Right lobe of liver (tissue), 6 donors: ENCODE measurements at regions not wholly inside any gene's neighbourhood (a gene's known extent, or its start where the extent isn't known, plus 50 kb on each side); places are given as distances from the start of the nearest gene placed in this dataset.

Experiments
- ATAC-seq, 4 donors: fragments of 200-7000 bp; cut with Tn5 transposase; one replicate each; pipeline ENCODE4 v1.9.1; 2020; ENCODE audit warnings: mild to moderate bottlenecking in 4 of 4, moderate library complexity in 4 of 4
- DNase-seq, 3 donors: peaks; one replicate each; pipeline ENCODE4 v3.0.0-alpha.2; 2020
- H3K27ac ChIP-seq, 3 donors: fragments of 200-600 bp; one replicate each; pipeline ENCODE4 v1.8.0; 2022
- H3K27me3 ChIP-seq, 2 donors: fragments of 200-600 bp; one replicate each; pipeline ENCODE4 v1.8.0; 2022
- H3K36me3 ChIP-seq, 4 donors: fragments of 200-600 bp; sonication (generic) in 1 of 4; one replicate each; pipeline versions ENCODE4 v1.5.1 to v1.8.0; 2017 to 2022; ENCODE audit warnings: control low read depth in 1 of 4
- H3K4me1 ChIP-seq, 4 donors: fragments of 200-600 bp; sonication (generic) in 1 of 4; one replicate each; pipeline versions ENCODE4 v1.5.1 to v1.8.0; 2017 to 2022; ENCODE audit warnings: control low read depth in 1 of 4
- H3K4me3 ChIP-seq, 3 donors: fragments of 200-600 bp; one replicate each; pipeline ENCODE4 v1.8.0; 2022
- H3K9me3 ChIP-seq, 4 donors: fragments of 200-600 bp; sonication (generic) in 1 of 4; one replicate each; pipeline versions ENCODE4 v1.5.1 to v1.8.0; 2017 to 2022; ENCODE audit warnings: control low read depth in 1 of 4
- CTCF ChIP-seq, 4 donors: fragments of 200-600 bp in 3 of 4; fragments of 450-650 bp in 1 of 4; IDR thresholded peaks; one replicate each; pipeline versions ENCODE4 v1.5.1 to v1.8.0; 2016 to 2022; ENCODE audit warnings: antibody characterized with exemption in 4 of 4, mild to moderate bottlenecking in 2 of 4
- POLR2A ChIP-seq: fragments of 450-650 bp; IDR thresholded peaks from one replicate; pipeline ENCODE4 v1.6.1; 2017; ENCODE audit warnings: antibody characterized with exemption, mild to moderate bottlenecking
- WGBS: methylation state at CpG from one replicate; pipeline ENCODE4 v1.1.6; 2018; ENCODE audit warnings: low coverage, low lambda C conversion rate; ENCODE audit not compliant: insufficient coverage; ENCODE audit errors: missing lambda C conversion rate; 5-methylcytosine and 5-hydroxymethylcytosine counted together
- intact Hi-C, 2 donors: fragments of 100-400 bp; cut with DNase I; formaldehyde crosslinking; loops; one replicate each; pipeline versions ENCODE4 v1.11.2 to v1.14.1; 2022
- donor health status: DM: no; HTN: yes; CAD: no.
- donor health status: DM: no; HTN: no; CAD: no.
- donor health status: DM: no; HTN: no; CAD: no.
- donor health status: DM: no; HTN: yes; CAD: no.
- donor health status: DM: no; HTN: yes; CAD: no.

- WGBS = 64% methylated on average over 2 of the region's 2 CpGs
- H3K27me3 ChIP-seq = no peaks in the 10 kb centered on the region
- no peak overlapping the region for H3K27ac ChIP-seq
- no peaks in the 10 kb centered on the region for H3K9me3 ChIP-seq
- no peak overlapping the region for H3K4me3 ChIP-seq
- DNase-seq (no peak), ATAC-seq (no peak)
- no peaks in the 10 kb centered on the region for H3K4me1 ChIP-seq
- intact Hi-C loops = no loop called here
- TF ChIP-seq CTCF (IDR thresholded peaks at IDR 0.05) (no peak), POLR2A (no peak)
- H3K36me3 ChIP-seq = no peaks in the 10 kb centered on the region
These were observed 148.0 kb downstream of the NUDT12 start for GRCh38 chr5:103414604-103415003.

DNA sequence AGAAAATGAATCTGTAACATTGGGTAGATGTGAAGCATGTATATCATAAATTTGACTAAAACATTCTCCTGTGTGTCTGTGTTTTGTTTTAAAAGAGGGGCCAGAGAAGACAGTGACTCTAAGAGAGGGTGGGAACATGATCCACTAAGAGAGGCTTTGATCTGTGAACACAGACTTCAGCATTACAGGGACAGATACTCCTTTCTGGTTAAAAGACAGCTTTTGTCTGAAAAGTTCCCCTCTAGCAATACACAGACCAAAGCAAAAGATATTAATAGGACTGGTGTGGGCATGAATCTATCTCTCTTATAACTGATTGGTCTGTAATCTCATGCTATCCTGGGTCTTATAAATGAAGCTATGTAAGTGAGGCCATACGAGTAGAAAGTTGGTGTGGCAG, 150.9 kb downstream of the NUDT12 start:
- Histone ChIP-seq H3K27ac (no peak overlapping the region), H3K27me3 (no peaks in the 10 kb centered on the region), H3K36me3 (no peaks in the 10 kb centered on the region), H3K4me3 (no peak overlapping the region), H3K4me1 (no peaks in the 10 kb centered on the region), H3K9me3 (no peaks in the 10 kb centered on the region)
- no peak for DNase-seq
- intact Hi-C loops = no loop called here
- WGBS = 73% methylated on average over 1 of the region's 1 CpG
- TF ChIP-seq CTCF (IDR thresholded peaks at IDR 0.05) (no peak), POLR2A (no peak)
- ATAC-seq = no peak

DNA sequence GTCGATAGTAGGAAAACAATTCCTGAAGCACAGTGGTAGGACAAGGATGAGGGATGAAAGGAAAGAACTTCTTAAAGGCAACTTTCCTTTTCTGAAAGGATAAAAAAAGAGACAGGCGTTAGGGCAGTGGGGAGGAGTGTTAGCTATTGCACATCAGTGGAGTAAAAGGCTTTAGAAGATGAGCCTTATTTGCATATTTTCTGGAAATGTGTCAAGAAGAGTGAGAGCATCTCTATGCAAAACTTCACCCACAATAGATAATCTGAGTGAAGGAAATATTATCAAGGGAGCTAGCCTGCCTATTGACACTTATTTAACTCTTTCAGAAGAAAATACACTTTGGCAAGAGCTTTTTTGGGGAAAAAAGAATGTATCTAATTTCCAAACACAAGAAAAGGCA, 151.6 kb downstream of the MACIR start:
- Histone ChIP-seq H3K9me3 (no peaks in the 10 kb centered on the region), H3K4me3 (no peak overlapping the region), H3K36me3 (no peaks in the 10 kb centered on the region), H3K4me1 (no peaks in the 10 kb centered on the region), H3K27me3 (no peaks in the 10 kb centered on the region), H3K27ac (no peak overlapping the region)
- 38% methylated on average over 2 of the region's 2 CpGs for WGBS
- intact Hi-C loops = no loop called here
- ATAC-seq (no peak), DNase-seq (no peak)
- TF ChIP-seq CTCF (IDR thresholded peaks at IDR 0.05) = no peak
- no peak for TF ChIP-seq POLR2A

DNA sequence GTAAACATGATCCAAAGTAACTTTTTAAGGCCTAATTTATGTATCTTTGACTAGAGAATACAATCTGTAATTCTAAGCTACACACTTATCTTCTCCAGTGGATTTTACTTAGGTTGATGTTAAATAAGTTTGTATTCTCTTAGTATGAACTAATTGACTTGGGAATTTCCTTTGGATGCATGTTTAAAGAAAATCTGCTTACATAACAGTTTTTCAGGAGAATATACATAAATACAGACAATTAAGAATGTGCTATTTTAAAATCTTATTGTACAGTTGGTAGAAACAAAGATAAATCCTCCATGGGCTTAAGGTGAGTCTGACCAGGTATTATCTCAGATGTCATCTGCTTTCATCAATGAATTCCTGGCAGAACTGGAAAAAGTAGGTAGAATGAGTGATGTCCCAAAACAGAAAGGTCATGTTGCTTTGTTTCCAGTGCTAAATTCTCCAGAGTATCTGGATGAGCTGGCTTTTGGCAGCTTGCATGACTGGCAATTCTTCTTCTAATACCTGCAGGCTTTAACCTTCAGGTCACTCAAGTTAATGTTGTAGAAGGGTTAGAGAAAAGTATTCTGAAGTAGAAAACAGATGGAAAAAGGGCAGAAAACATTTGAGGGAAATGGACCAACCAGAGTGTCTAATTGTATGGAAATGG, 150.6 kb downstream of the MACIR start:
- Histone ChIP-seq H3K27me3 (no peaks in the 10 kb centered on the region), H3K4me3 (no peak overlapping the region), H3K36me3 (no peaks in the 10 kb centered on the region), H3K9me3 (no peaks in the 10 kb centered on the region), H3K4me1 (no peaks in the 10 kb centered on the region), H3K27ac (no peak overlapping the region)
- no peak for DNase-seq
- intact Hi-C loops = no loop called here
- TF ChIP-seq CTCF (IDR thresholded peaks at IDR 0.05) = no peak
- TF ChIP-seq POLR2A = no peak
- ATAC-seq = no peak

DNA sequence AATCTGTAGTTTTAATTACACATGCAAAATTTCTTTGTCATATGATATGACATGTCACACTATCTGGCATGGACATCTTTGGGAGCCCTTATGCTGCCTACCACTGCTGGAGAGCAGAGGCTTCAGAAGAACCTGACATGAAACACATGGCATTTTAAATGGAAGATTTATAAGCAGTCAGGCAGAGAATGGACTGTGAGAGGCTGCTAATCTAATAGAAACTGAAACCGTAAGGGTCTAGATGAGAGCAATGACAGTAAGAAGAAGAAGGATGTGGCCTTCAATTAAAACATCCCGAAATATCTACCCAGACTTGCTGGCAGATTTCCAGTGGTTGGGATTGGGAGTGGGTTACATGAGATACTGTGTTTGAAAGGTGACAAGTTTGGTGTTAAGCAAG, 149.8 kb downstream of the MACIR start:
- DNase-seq (no peak), ATAC-seq (no peak)
- no peak overlapping the region for H3K27ac ChIP-seq
- intact Hi-C loops = no loop called here
- H3K4me3 ChIP-seq = no peak overlapping the region
- no peak for TF ChIP-seq CTCF (IDR thresholded peaks at IDR 0.05)
- no peak for TF ChIP-seq POLR2A
- H3K27me3 ChIP-seq = no peaks in the 10 kb centered on the region
- H3K36me3 ChIP-seq = no peaks in the 10 kb centered on the region
- H3K9me3 ChIP-seq = no peaks in the 10 kb centered on the region
- H3K4me1 ChIP-seq = no peaks in the 10 kb centered on the region
- WGBS = 45% methylated on average over 2 of the region's 2 CpGs
